ENCODE measurements at regions not wholly inside any gene's neighbourhood (a gene's known extent, or its start where the extent isn't known, plus 50 kb on each side); places are given as distances from the start of the nearest gene placed in this dataset.

GRCh38 chr3:189557824-189558223 lies 73.4 kb upstream of the TP63 start:
- TF ChIP-seq REST (IDR thresholded peaks at IDR 0.05; ENCODE audit: insufficient replicate concordance, low read depth), result no peak
- no peak for TF ChIP-seq GABPA (IDR thresholded peaks at IDR 0.05; ENCODE audit: low read depth)
- no peak for TF ChIP-seq CTCF (IDR thresholded peaks at IDR 0.05; ENCODE audit: insufficient read depth, low read length)
- TF ChIP-seq POLR2AphosphoS5 (IDR thresholded peaks at IDR 0.05; ENCODE audit: low read depth), result no peak

Measured in HL-60 (cell line).